ENCODE measurements at regions not wholly inside any gene's neighbourhood (a gene's known extent, or its start where the extent isn't known, plus 50 kb on each side); places are given as distances from the start of the nearest gene placed in this dataset.

- intact Hi-C loops (cut with micrococcal nuclease) = no loop called here
- no peak for DNase-seq
- TF ChIP-seq CTCF (IDR thresholded peaks at IDR 0.05; ENCODE audit: borderline replicate concordance) = no peak
- Histone ChIP-seq H3K27ac (replicated peaks) (no peak overlapping the region), H3K9me3 (replicated peaks) (no peaks in the 10 kb centered on the region), H3K36me3 (no peaks in the 10 kb centered on the region), H3K4me1 (peaks cover 54% of the 10 kb centered on the region), H3K27me3 (ENCODE audit: low read depth) (no peaks in the 10 kb centered on the region), H3K4me3 (no peak overlapping the region)
Measured at GRCh38 chr1:234546890-234547788, 62.8 kb downstream of the IRF2BP2 start.

GRCh38 chr1:234546387-234546704, 63.6 kb downstream of the IRF2BP2 start:
- Histone ChIP-seq H3K4me1 (peaks cover 62% of the 10 kb centered on the region), H3K4me3 (no peak overlapping the region), H3K27ac (replicated peaks) (peak overlapping the region; percentile 98), H3K9me3 (replicated peaks) (no peaks in the 10 kb centered on the region), H3K36me3 (no peaks in the 10 kb centered on the region), H3K27me3 (ENCODE audit: low read depth) (no peaks in the 10 kb centered on the region)
- intact Hi-C loops (cut with micrococcal nuclease) = no loop called here
- DNase-seq = no peak
- TF ChIP-seq CTCF (IDR thresholded peaks at IDR 0.05; ENCODE audit: borderline replicate concordance) = no peak

GRCh38 chr1:234545517-234546386, 64.2 kb downstream of the IRF2BP2 start:
- H3K4me3 ChIP-seq = no peak overlapping the region
- no peaks in the 10 kb centered on the region for H3K27me3 ChIP-seq (ENCODE audit: low read depth)
- H3K4me1 ChIP-seq = peaks cover 66% of the 10 kb centered on the region
- no peaks in the 10 kb centered on the region for H3K36me3 ChIP-seq
- no peak for DNase-seq
- no peak for TF ChIP-seq CTCF (IDR thresholded peaks at IDR 0.05; ENCODE audit: borderline replicate concordance)
- H3K27ac ChIP-seq (replicated peaks) = peak overlapping the region; percentile 98
- intact Hi-C loops (cut with micrococcal nuclease) = no loop called here
- no peaks in the 10 kb centered on the region for H3K9me3 ChIP-seq (replicated peaks)

GRCh38 chr1:234544087-234544579, 65.2 kb upstream of the TARBP1 start:
- peak; percentile 55 for DNase-seq
- H3K4me3 ChIP-seq = peak overlapping the region; percentile 11
- H3K4me1 ChIP-seq = peaks cover 76% of the 10 kb centered on the region
- peak overlapping the region; percentile 98 for H3K27ac ChIP-seq (replicated peaks)
- no peaks in the 10 kb centered on the region for H3K9me3 ChIP-seq (replicated peaks)
- no peak for TF ChIP-seq CTCF (IDR thresholded peaks at IDR 0.05; ENCODE audit: borderline replicate concordance)
- H3K27me3 ChIP-seq (ENCODE audit: low read depth) = no peaks in the 10 kb centered on the region
- intact Hi-C loops (cut with micrococcal nuclease) = no loop called here
- no peaks in the 10 kb centered on the region for H3K36me3 ChIP-seq

GRCh38 chr1:234543442-234544086, 64.6 kb upstream of the TARBP1 start:
- Histone ChIP-seq H3K27ac (replicated peaks) (peak overlapping the region; percentile 98), H3K27me3 (ENCODE audit: low read depth) (no peaks in the 10 kb centered on the region), H3K4me3 (peak overlapping the region; percentile 11), H3K9me3 (replicated peaks) (no peaks in the 10 kb centered on the region), H3K4me1 (peaks cover 82% of the 10 kb centered on the region), H3K36me3 (no peaks in the 10 kb centered on the region)
- peak; percentile 40 for TF ChIP-seq CTCF (IDR thresholded peaks at IDR 0.05; ENCODE audit: borderline replicate concordance)
- peak; percentile 66 for DNase-seq
- intact Hi-C loops (cut with micrococcal nuclease) = no loop called here

Measured in left ventricle myocardium inferior (tissue), 1 donor.